GM18870 (cell line): ENCODE measurements at regions not wholly inside any gene's neighbourhood (a gene's known extent, or its start where the extent isn't known, plus 50 kb on each side); places are given as distances from the start of the nearest gene placed in this dataset.

Experiments used
- ATAC-seq: cut with Tn5 transposase; IDR thresholded peaks from one replicate; pipeline ENCODE4 v1.9.1; 2021; ENCODE audit warnings: moderate library complexity; ENCODE audit not compliant: unreplicated experiment

DNA sequence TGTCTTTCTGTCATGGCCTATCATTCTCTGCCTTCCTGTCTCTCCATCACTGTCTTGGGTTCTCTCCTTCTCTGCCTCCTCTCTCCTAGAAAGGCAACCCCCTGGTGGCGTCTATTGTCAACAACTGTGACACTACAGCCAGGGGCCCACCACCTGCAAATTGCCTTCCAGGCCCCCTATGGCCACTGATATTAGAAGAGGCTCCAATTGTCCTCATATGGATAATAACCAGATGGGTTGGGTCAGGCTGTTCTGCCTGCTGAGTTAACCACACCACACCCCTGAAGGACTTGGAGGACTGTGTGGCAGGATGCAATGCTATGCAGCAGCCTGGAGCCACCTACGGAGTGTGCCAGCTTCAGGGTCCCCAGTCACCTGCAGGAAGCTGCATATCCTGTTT is 665.0 kb downstream of the NTRK3 start:
- no peak for ATAC-seq

DNA sequence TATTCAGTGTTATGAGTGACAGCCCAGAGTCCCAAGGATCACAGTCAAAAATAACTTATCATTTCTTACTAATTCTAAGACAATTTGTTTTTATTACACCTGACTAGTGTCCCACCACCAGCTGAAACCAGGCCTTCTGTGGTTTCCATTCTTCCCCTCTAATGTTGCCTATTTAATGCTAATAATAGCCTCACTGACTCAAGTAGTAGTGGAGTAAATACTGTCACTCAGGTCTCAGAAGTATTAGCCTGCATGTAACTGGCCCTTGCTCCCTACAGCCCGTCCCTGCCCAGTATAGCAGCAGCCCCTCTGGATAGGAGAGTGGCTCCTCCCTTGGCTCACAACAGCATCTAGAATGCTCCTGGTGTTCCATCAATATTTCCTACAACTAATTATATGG is 665.5 kb downstream of the NTRK3 start:
- no peak for ATAC-seq

DNA sequence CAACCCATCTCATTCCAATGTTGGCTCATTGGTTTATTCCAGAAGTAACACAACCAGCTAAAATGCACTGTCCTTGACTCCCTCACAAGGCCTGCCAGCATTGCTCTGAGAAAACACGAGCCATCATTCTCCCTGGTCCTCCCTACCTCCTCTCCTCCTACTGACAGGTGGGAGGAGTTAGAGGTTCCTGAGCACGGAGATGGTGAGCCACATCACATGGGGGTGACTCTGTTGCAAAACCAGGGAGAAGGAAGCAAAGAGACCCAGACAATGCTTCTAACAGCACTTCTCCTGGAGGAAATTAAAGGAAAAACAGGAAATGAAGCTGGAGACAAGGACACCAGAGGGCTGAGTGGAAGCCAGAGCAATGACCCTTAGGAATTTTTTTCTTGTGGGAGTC is 667.4 kb downstream of the NTRK3 start:
- ATAC-seq: no peak

DNA sequence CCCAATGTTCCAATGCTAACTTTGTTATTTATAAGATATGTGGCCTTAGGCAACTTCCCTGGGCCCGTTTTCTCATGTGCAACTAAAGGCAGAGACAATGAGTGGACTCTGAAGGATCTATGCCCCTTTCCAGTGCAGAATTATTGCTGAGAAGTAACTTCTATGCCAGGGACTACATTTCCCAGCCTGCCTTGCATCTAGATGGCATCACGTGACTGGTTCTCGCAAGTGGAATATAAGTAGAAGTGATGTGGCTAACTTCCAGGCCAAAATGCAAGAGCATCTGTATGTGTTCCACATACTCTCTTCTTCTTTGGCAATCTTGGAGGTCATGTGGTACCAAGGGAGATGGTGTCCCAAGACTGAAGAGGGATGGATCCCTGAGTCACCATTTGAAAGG is 674.4 kb downstream of the NTRK3 start:
- ATAC-seq: no peak

DNA sequence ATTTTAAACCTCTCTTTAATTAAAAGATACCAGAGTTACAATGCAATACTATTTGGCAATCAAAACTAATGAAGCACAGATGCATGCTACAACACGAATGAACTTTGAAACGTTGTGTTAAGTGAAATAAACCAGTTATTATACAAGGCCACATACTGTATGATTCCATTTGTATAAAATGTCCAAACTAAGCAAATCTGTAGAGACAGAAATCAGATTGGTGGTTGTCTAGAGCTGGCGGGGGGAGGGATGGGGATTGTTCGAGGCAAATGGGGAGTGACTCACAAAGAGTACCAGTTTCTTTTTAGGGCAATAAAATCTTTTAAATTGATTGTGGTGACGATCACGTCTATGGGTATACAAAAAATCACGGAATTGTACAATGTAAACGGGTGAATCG is 677.0 kb downstream of the NTRK3 start:
- ATAC-seq: no peak

DNA sequence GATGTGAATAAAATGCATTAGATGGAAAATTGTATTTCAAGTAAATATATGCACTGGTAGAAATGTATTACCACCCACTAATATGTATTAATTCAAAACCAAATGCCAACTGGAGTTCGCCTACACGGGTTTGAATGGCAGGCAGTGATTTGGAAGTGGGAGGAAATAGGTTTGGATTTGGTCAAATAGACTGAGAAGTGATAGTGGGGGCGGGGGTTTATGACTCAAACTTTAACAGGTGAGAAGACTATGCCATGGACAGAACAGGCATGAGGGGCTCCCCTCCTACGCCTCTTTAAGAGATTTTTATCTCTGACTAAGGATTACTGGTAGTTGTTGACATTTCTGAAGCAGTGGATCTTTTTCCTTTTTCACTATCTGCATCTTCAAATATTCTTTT is 677.8 kb downstream of the NTRK3 start:
- ATAC-seq: no peak

DNA sequence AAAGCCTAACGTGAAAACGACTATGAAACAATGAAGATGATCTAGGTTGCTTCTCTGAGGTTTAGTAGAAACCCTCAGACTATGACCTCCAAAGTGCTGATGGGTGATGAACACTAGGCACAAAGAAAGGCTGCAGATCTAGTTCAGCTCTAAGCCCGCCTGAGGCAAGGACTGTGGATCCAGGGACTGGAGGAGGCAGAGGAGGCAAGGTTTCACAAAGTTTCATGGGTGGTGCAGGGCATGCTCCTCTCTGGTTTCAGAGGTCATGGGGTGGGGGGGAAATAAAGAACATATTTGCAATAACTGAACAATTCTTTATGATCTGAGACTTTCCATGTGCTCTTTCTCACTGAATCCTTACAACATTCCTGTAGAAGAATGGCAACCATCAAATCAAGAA is 679.2 kb downstream of the NTRK3 start:
- no peak for ATAC-seq

DNA sequence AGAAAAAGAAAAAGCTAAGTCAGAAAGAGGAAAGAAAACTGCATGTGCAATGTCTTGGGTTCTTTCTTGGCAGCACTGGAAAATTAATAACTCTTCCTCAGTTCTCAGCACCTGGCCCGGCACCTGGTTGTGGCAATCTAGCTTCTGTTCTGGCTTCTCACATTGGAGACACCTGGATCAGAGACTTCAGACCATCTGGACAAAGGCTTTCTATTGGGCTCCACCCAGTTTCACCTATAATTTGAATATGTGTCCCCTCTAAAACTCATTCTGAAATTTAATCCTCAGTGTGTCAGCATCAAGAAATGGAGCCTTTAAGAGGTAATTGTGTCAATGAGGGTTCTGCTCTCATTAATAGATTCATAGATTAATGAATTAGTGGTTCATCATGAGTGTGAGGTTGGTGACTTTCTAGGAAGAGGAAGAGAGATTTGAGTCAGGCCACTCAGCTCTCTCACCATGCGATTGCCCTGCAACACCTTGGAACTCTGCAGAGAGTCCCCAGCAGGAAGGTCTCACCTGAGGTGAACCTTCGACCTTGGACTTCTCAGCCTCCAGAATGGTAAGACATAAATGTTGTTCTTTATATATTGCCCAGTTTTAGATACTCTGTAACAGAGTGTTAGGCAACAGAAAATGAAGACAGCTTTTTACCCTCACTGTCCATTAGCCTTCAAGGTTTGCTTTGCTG is 679.9 kb downstream of the NTRK3 start:
- ATAC-seq: no peak

DNA sequence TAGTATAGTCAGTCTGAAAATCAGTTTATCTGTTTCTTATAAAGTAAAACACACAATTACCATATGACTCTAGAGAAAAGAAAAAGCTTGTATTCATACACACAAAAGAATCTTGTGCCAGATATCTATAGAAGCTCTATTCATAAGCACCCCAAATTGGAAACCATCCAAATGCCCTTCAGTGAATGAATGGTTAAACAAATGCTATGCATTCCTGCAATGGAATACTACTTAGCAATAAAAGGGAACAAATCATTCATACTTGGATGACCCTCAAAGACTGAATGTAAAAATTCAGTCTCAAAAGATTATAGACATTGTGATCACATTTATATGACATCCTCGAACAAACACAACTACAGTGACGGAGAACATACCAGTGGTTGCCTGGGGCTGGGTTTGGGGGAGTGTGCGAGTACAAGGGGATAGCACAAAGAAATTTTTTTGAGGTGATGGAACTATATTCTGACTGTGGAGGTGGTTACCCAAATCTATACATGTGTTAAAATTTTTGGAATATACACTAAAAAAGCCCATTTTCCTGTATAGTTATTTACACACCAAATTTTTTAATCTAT is 680.6 kb downstream of the NTRK3 start:
- no peak for ATAC-seq

DNA sequence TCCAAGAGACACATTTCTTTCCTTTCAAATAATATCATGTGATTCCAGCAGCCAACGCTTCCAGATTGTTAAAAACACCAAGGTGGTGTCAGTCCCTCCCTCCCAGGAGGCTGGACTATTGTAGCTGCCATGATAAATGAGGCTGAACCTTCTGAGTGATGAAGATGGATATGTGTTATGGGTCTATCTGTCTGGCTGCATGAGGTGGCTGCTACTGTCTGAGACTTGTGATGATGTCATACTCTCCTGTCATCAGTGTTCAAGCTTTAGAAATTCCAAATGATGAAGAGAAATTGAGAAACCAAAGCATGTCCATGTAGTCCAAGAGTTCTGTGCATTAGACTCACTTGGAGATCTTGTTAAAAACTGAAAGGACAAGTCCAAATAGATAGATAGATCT is 683.0 kb downstream of the NTRK3 start:
- ATAC-seq: no peak

DNA sequence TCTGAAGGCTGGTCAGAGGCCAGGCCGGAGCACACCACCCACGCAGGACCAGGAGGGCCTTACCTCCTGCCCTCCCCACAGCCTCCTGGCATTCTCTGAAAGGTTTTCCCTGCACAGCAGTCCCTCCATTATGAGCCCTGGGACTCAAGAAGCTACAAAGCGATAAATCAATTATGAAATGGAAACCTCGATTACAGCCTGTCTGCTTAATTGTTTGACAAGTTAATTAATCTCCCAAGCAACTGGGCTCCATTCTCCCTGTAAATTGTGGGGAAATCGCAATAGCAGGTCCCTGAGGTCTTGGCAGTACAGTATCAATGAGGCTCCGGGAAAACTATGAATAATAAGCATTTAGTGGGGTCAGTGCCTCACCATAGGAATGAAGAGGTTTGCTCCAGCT is 683.5 kb downstream of the NTRK3 start:
- no peak for ATAC-seq

DNA sequence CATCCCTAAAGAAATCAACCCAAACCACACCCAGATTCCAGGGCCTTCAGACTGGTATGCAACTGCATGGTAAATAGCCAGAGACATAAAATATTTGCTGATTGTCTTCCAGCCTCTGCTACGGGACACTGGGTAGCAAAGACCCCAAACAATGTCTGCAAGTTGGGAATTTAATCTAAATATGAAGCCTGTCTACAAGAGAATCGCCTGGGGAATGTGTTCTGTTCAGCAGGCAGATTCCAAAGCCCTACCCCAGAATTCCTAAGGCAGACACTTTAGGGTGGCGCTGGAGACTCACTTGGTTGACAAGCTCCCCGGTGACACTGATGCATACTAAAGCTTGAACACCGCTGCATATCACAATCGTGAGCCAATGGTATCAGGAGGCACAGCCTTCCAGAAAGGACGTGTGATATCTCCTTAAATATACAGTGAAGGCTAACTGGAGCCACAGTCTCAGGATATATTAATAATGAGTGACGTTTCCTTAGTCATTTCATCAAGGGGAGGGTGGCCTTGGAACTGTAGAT is 684.1 kb downstream of the NTRK3 start:
- ATAC-seq: no peak

DNA sequence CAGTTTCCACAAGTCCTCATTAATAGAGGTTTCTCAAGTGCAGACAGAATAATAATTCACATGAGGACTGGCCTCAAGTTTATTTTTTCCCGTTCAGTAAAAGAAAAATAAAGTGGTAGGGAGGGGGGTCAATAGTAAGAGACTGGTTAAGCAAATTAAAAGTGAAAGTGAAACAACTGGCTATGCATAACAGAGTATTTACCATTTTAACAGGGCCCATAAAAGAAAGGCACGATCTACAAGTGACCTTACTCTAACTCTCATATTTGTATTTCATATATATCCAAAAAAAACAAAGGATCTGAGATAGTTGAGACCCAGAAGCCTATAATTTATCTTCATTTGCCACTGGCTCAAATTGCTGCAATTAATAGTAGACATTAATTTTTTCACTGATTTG is 686.3 kb downstream of the NTRK3 start:
- no peak for ATAC-seq

DNA sequence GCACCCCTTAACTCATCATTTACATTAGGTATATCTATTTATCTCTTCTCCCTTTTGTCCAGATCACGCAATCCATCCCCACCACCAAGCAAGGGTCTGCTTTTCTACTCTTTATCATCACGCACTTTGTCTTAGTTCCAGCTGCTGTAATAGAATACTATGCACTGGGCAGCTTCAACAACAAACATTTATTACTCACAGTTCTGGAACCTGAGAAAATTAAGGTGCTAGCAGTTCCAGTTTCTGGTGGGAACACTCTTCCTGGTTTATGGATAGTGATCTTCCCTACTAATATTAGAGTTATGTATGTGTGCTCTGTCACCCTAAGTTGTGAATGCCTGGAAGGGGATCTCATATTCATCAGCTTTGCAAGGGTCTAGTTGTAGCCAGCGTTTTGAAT is 687.0 kb downstream of the NTRK3 start:
- ATAC-seq: no peak

DNA sequence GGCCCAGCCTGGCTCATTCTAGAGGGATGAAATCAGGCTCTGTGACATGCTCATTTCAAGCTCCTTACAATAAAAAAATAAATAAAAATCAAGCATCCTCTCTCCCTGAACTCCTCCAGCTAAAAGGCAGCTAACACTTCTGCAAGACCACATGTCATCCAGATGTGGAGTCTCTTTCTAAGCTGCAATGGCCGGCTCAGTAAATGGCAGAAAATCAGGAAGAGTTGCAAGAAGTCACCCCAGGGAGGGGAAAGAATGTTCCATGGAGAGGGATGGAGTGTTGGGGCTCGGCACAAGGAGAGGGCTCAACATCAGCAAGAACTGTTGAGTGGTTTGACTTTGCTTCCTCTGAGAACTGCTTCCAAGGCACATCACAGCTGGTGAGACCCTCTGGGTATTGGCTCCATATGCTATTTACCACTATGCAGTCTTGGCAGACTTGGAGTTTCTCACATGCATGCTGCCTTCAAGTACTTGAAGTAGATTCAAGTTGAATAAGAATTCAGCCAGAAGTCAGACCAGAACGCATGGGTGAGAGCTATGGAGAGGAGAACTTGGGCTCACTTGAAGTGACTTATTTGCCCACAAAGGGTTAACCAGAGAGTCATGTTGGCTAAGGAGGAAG is 689.0 kb downstream of the NTRK3 start:
- ATAC-seq: no peak

DNA sequence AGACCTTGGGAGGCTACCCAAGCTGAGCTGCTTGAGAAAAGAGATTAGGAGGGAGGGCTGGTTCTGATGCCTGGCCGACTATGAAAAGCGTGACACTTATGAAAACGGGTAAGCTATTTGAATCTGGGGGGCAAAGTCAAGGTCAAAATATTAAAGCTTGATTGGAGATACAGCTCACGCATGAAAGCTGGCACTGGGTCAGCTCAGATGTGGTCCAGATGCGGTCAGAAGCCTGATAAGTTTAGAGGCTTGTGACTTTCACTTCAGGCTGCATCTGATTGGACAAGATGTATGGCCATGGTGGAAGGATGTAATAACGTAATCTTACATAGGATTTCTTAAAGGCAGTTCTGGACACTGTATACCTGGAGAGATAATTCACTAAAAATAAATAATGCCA is 690.3 kb downstream of the NTRK3 start:
- no peak for ATAC-seq

DNA sequence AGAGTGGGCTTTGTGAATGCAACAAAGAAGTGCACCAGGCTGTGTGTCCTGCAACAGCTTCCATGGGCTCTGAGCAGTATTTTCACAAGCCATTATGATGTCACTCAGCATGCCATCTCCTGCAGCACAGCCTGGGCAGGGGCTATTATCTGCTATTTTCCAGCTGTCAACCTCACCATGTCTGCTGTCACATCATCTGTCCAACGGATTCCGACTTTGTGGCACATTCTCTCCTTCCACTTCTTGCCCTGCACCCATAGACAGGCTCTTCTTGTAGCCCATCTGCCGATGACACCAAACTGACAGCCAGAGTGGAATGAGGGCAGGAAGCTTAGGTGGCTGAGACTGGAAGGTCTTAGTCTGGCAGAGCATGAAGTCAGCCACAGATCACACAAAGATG is 691.9 kb downstream of the NTRK3 start:
- ATAC-seq: no peak

DNA sequence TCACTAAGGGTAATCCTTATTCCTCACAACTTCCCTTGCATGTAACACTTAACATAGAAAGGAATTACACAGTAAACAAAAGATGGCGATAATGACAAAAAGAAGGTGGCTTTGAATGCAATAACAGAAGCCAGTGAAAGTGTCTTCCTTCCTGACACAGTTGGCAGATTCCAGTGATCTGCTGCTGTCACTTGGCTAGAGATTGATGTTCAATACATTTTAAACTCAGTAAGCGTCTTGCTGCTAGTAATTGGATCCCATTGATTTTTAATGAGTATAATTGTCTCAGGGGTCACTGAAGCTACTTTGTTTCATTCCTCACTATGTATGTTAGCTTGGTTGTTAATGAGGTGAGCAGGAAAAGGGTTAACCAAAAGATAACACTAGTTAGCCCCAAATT is 692.7 kb downstream of the NTRK3 start:
- no peak for ATAC-seq

DNA sequence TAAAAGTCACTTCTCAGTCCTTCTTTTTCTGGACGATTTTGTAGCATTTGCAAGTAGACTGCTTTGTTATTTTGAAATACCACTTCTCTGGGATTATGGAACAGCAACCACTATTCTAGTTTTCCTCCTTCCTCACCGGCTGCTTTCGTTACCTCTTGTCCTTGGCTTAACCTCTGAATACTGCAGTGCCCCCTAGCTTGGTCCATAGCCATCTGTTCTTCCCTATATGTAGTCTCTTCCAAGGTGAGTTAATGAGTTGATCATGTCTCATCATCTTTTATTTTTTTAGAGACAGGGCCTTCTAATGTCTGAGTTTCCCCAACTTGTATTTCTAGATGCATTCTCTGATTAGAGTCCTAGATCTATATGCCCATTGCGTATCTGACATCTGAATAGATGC is 694.3 kb downstream of the NTRK3 start:
- ATAC-seq: no peak

DNA sequence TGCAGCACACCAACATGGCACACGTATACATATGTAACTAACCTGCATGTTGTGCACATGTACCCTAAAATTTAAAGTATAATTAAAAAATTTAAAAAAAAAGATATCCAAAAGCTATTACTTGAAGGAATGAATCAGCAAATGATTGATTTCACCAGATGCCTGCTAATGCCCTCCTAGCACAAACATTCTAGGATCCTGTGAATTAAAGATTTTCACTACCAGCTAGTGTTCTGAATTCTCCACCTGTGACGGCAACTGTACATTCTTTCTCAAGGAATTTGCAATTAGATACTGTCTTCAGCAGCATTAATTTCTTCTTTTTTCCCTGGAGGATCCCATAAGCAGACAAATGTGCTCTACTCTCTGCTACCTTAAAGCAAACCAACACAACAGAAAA is 694.9 kb downstream of the NTRK3 start:
- no peak for ATAC-seq

DNA sequence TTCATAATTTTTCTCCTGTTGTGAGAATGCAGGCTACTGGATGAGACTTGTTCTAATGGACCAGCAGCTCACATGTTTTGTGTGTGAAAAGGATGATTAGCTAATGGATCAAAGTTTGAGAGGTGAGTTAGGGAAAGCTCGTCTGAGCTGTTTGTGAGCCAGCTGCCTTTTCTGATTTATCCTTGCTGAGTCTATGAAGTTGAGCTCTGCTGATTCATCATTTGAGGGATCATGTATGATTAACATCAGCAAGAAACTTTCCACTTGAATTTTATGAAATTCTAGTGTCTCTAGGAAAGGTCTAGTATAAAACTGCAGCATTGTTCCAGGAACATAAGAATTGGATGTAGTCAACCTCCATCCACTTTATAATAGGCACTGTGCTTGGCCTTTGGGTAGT is 698.7 kb downstream of the NTRK3 start:
- no peak for ATAC-seq

DNA sequence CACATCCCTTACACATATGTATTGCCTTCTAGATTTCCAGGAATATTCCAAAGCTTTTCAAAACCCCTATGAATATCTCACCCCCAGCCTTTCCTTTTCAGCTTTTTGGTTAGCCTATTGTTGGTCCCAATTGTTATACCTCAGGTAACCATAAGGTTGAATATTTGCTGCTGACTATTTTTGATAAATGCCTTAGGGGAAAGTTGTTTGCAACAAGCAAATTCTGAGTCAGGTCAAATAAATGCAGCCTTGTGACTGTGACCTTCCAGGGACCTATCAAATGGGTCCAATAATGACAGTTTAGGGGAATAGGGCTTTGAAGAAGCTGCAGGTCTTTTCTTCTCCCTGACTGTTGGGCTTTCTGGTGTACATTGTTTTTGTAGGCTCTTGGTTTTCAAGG is 699.7 kb downstream of the NTRK3 start:
- ATAC-seq: no peak

DNA sequence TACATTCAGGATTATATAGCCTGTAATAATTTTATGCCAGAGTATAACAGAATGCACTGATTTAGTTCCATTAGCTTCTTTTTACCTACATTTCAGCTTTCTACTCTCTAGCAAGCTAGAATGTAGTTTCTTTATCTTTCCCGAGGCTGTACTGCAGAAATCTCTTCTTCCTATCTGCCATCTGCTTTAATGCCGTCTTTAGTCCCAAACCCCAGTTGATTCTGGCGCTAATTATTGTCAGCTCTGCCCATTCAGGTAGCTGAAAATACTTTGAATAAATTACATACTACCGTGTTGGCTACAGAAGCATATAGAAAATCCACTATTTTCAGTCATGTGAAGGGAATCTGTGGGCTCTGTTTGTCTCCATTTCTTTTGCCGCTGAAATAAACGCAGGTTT is 706.7 kb downstream of the NTRK3 start:
- ATAC-seq: no peak
